ENCODE measurements at regions not wholly inside any gene's neighbourhood (a gene's known extent, or its start where the extent isn't known, plus 50 kb on each side); places are given as distances from the start of the nearest gene placed in this dataset.

- Histone ChIP-seq H3K9me3 (ENCODE audit: control insufficient read depth, low read depth, low read length) (no peaks in the 10 kb centered on the region), H2AFZ (ENCODE audit: control insufficient read depth, low read length) (no peak overlapping the region), H3K4me3 (ENCODE audit: control insufficient read depth in 2 of 3, extremely low read depth in 1 of 3, insufficient read depth in 2 of 3, low read depth in 1 of 3, low read length in 3 of 3) (no peak overlapping the region), H3K36me3 (ENCODE audit: control insufficient read depth in 2 of 2, extremely low read depth in 1 of 2, insufficient read depth in 2 of 2, low read length in 2 of 2) (no peaks in the 10 kb centered on the region), H3K27me3 (ENCODE audit: control insufficient read depth, extremely low read depth, insufficient read depth, low read length) (no peaks in the 10 kb centered on the region), H3K79me2 (ENCODE audit: control insufficient read depth, insufficient read depth, low read length) (no peaks in the 10 kb centered on the region), H3K27ac (ENCODE audit: control insufficient read depth, insufficient read depth, low read length) (no peak overlapping the region), H3K9ac (ENCODE audit: control insufficient read depth, extremely low read depth, insufficient read depth, low read length) (no peak overlapping the region), H3K4me1 (ENCODE audit: control insufficient read depth, extremely low read depth, insufficient read depth, low read length) (no peaks in the 10 kb centered on the region), H3K9me1 (ENCODE audit: control insufficient read depth, extremely low read depth, insufficient read depth, low read length) (no peaks in the 10 kb centered on the region), H3K4me2 (ENCODE audit: control insufficient read depth, extremely low read depth, insufficient read depth, low read depth, low read length) (no peak overlapping the region), H4K20me1 (ENCODE audit: control insufficient read depth, extremely low read depth, insufficient read depth, low read length) (no peaks in the 10 kb centered on the region)
- no peak for DNase-seq (ENCODE audit: low read depth, low spot score)
- TF ChIP-seq, protein P1, sequence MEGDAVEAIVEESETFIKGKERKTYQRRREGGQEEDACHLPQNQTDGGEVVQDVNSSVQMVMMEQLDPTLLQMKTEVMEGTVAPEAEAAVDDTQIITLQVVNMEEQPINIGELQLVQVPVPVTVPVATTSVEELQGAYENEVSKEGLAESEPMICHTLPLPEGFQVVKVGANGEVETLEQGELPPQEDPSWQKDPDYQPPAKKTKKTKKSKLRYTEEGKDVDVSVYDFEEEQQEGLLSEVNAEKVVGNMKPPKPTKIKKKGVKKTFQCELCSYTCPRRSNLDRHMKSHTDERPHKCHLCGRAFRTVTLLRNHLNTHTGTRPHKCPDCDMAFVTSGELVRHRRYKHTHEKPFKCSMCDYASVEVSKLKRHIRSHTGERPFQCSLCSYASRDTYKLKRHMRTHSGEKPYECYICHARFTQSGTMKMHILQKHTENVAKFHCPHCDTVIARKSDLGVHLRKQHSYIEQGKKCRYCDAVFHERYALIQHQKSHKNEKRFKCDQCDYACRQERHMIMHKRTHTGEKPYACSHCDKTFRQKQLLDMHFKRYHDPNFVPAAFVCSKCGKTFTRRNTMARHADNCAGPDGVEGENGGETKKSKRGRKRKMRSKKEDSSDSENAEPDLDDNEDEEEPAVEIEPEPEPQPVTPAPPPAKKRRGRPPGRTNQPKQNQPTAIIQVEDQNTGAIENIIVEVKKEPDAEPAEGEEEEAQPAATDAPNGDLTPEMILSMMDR (optimal IDR thresholded peaks at IDR 0.05 in 1 of 3, IDR thresholded peaks at IDR 0.05 in 1 of 3, conservative IDR thresholded peaks at IDR 0.05 in 1 of 3; ENCODE audit: extremely low read depth in 1 of 3, insufficient read depth in 2 of 3, low read length in 3 of 3): no peak
- TF ChIP-seq EZH2 (IDR thresholded peaks at IDR 0.05; ENCODE audit: low read length): no peak
- no peak for FAIRE-seq
- dilution Hi-C loops (cut with MboI; ENCODE audit: extremely low pct_ligation_motif_present, low sequenced_read_pairs): no loop called here
These were observed 282.2 kb downstream of the NEBL start for GRCh38 chr10:20614911-20615310.

- H3K4me2 ChIP-seq (ENCODE audit: control insufficient read depth, extremely low read depth, insufficient read depth, low read depth, low read length): no peak overlapping the region
- no peaks in the 10 kb centered on the region for H3K9me1 ChIP-seq (ENCODE audit: control insufficient read depth, extremely low read depth, insufficient read depth, low read length)
- no peaks in the 10 kb centered on the region for H4K20me1 ChIP-seq (ENCODE audit: control insufficient read depth, extremely low read depth, insufficient read depth, low read length)
- DNase-seq (ENCODE audit: low read depth, low spot score): no peak
- no peak for FAIRE-seq
- no peaks in the 10 kb centered on the region for H3K36me3 ChIP-seq (ENCODE audit: control insufficient read depth in 2 of 2, extremely low read depth in 1 of 2, insufficient read depth in 2 of 2, low read length in 2 of 2)
- no peak overlapping the region for H3K4me3 ChIP-seq (ENCODE audit: control insufficient read depth in 2 of 3, extremely low read depth in 1 of 3, insufficient read depth in 2 of 3, low read depth in 1 of 3, low read length in 3 of 3)
- H3K27me3 ChIP-seq (ENCODE audit: control insufficient read depth, extremely low read depth, insufficient read depth, low read length): no peaks in the 10 kb centered on the region
- no peak overlapping the region for H3K9ac ChIP-seq (ENCODE audit: control insufficient read depth, extremely low read depth, insufficient read depth, low read length)
- H3K27ac ChIP-seq (ENCODE audit: control insufficient read depth, insufficient read depth, low read length): no peak overlapping the region
- no peaks in the 10 kb centered on the region for H3K4me1 ChIP-seq (ENCODE audit: control insufficient read depth, extremely low read depth, insufficient read depth, low read length)
- dilution Hi-C loops (cut with MboI; ENCODE audit: extremely low pct_ligation_motif_present, low sequenced_read_pairs): no loop called here
- TF ChIP-seq, protein P1 (optimal IDR thresholded peaks at IDR 0.05 in 1 of 3, IDR thresholded peaks at IDR 0.05 in 1 of 3, conservative IDR thresholded peaks at IDR 0.05 in 1 of 3; ENCODE audit: extremely low read depth in 1 of 3, insufficient read depth in 2 of 3, low read length in 3 of 3): no peak
- no peaks in the 10 kb centered on the region for H3K9me3 ChIP-seq (ENCODE audit: control insufficient read depth, low read depth, low read length)
- H2AFZ ChIP-seq (ENCODE audit: control insufficient read depth, low read length): no peak overlapping the region
- no peaks in the 10 kb centered on the region for H3K79me2 ChIP-seq (ENCODE audit: control insufficient read depth, insufficient read depth, low read length)
These were observed 288.6 kb downstream of the NEBL start for GRCh38 chr10:20608503-20608902.

Measured in keratinocyte (primary cell).